ENCODE measurements at regions not wholly inside any gene's neighbourhood (a gene's known extent, or its start where the extent isn't known, plus 50 kb on each side); places are given as distances from the start of the nearest gene placed in this dataset.
A peak's percentile ranks its signal among the peaks of the same experiment; 100 is the strongest.

- TF ChIP-seq CTCF (IDR thresholded peaks at IDR 0.05; ENCODE audit: low read depth, low read length, missing control alignments): no peak
- no peak overlapping the region for H3K4me3 ChIP-seq (ENCODE audit: low read depth, low read length)
- DNase-seq (ENCODE audit: low read depth): no peak
These were observed 81.2 kb upstream of the GZMB start for GRCh38 chr14:24715239-24715638.

GRCh38 chr14:24713404-24713803 lies 79.4 kb upstream of the GZMB start:
- H3K4me3 ChIP-seq (ENCODE audit: low read depth, low read length): no peak overlapping the region
- no peak for TF ChIP-seq CTCF (IDR thresholded peaks at IDR 0.05; ENCODE audit: low read depth, low read length, missing control alignments)
- no peak for DNase-seq (ENCODE audit: low read depth)

- no peak for TF ChIP-seq CTCF (IDR thresholded peaks at IDR 0.05; ENCODE audit: low read depth, low read length, missing control alignments)
- DNase-seq (ENCODE audit: low read depth): no peak
These were observed 78.9 kb upstream of the GZMB start for GRCh38 chr14:24712909-24713308.

GRCh38 chr14:24712374-24712773 lies 78.4 kb upstream of the GZMB start:
- no peak overlapping the region for H3K4me3 ChIP-seq (ENCODE audit: low read depth, low read length)
- no peak for TF ChIP-seq CTCF (IDR thresholded peaks at IDR 0.05; ENCODE audit: low read depth, low read length, missing control alignments)
- DNase-seq (ENCODE audit: low read depth): no peak

More at GRCh38 chr14:24712909-24713308, 78.9 kb upstream of the GZMB start:
- H3K4me3 ChIP-seq (ENCODE audit: low read depth, low read length): no peak overlapping the region

GRCh38 chr14:24710403-24711112 lies 76.6 kb upstream of the GZMB start:
- DNase-seq (ENCODE audit: low read depth): no peak
- H3K4me3 ChIP-seq (ENCODE audit: low read depth, low read length): no peak overlapping the region
- TF ChIP-seq CTCF (IDR thresholded peaks at IDR 0.05; ENCODE audit: low read depth, low read length, missing control alignments): peak; percentile 81

- no peak for DNase-seq (ENCODE audit: low read depth)
- H3K4me3 ChIP-seq (ENCODE audit: low read depth, low read length): no peak overlapping the region
- TF ChIP-seq CTCF (IDR thresholded peaks at IDR 0.05; ENCODE audit: low read depth, low read length, missing control alignments): no peak
These were observed 74.7 kb upstream of the GZMB start for GRCh38 chr14:24708684-24709083.

GRCh38 chr14:24706351-24706750 lies 72.4 kb upstream of the GZMB start:
- no peak overlapping the region for H3K4me3 ChIP-seq (ENCODE audit: low read depth, low read length)
- no peak for DNase-seq (ENCODE audit: low read depth)
- no peak for TF ChIP-seq CTCF (IDR thresholded peaks at IDR 0.05; ENCODE audit: low read depth, low read length, missing control alignments)
